Skin epidermis (tissue), 12 donors: ENCODE measurements at regions not wholly inside any gene's neighbourhood (a gene's known extent, or its start where the extent isn't known, plus 50 kb on each side); places are given as distances from the start of the nearest gene placed in this dataset.
"Not testable (repeated sequence)": the region's sequence is repeated elsewhere in the genome, so short reads cannot be mapped to it uniquely, and the experiment has no call there.

Source experiments
- H3K27ac ChIP-seq, 21 experiments: fragments of 200-600 bp; sonication (generic) in 11 of 21; one replicate each; pipeline ENCODE4 v1.5.0; 2020; ENCODE audit warnings: mild to moderate bottlenecking in 3 of 21, inconsistent platforms in 2 of 21, moderate library complexity in 2 of 21
- H3K4me3 ChIP-seq, 7 experiments: fragments of 200-600 bp; sonication (generic) in 2 of 7; one replicate each; pipeline ENCODE4 v1.5.0; 2020; ENCODE audit warnings: inconsistent platforms in 2 of 7, mild to moderate bottlenecking in 2 of 7, moderate library complexity in 1 of 7

DNA sequence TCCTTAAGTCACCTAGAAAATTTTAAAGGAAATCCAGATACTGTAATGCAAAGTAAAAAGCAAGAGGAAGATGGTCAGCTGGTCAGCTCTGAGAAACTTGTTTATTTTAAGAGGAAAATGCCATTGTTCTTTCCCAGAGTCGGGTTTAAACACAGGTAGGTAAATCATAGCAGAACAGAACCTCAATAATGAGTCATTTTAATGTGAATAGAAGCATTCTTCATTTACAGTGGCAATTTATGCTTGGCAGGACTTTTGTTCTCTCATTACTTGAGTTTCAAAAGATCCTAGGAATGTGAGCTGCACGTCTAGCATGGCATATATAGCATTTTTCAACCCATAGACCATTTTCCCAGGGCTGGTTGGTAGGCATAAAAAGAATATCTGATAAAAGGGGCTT lies 132.3 kb downstream of the LIG4 start:
- Histone ChIP-seq H3K27ac (no peak overlapping the region), H3K4me3 (no peak overlapping the region)

DNA sequence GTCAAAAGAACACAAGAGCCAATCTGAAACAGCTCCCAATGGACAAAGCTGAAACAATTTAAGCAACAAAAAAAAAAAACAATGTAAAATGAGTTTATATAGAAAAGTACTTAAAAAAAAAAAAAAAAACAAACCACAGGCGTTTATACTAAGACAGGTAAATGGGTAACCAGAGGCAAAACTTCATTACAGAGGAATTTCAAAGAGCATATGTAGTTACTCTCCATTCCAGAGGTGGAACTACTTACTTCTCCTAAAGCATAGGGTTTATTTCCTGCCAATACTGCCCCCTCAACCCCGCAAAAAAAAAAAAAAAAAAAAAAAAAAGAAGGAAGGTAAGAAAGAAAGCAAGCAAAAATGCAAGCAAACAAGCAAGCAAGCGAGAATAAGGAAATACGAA lies 132.9 kb downstream of the LIG4 start:
- Histone ChIP-seq H3K27ac (no peak overlapping the region), H3K4me3 (no peak overlapping the region)

DNA sequence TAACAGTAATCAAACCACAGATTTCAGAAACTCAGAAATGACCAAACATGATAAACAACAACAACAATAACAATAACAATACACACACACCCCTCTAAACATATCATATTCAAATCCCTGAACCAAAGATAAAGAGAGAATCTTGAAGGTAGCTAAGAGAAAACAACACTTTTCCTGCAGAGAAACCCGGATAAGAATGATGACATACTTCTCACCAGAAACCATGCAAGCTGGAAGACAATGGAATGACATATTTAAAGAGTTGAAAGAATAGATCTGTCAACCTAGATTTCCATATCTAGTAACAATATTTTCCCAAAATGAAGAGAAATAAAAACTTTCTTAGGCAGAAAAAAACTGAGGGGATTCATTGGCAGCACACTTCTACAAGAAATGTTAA lies 138.1 kb downstream of the LIG4 start:
- Histone ChIP-seq H3K4me3 (no peak overlapping the region), H3K27ac (no peak overlapping the region)

DNA sequence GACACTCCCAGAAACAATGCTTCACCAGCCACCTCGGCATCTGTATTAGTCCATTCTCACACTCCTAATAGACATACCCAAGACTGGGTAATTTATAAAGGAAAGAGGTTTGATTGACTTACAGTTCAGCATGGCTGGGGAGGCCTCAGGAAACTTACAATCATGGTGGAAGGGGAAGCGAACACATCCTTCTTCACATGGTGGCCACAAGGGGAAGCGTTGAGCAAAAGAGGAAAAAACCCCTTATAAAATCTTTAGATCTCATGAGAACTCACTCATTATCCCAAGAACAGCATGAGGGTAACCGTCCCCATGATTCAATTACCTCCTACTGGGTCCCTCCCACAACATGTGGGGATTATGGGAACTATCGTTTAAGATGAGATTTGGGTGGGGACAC lies 140.9 kb downstream of the LIG4 start:
- H3K4me3 ChIP-seq = not testable (repeated sequence)

DNA sequence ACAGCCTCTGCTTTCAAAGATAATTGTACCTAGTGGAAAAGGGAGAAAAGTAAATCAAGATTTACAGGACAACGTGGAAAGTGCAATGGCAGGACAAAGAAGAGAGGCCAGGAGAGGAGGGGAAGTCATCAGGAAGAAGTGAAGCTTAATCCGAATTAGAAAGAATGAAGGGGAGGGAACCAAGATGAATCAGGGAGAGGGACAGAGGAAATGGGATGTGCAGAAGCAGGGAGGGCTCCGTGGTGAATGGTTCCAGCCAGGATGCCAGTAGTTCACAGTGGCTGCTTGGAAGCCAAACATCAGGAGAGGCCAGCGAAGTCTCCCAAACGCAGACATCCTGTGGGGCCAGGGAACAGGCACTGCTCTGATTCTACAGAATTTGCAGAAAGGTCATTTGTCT lies 144.4 kb downstream of the LIG4 start:
- H3K27ac ChIP-seq = no peak overlapping the region
- no peak overlapping the region for H3K4me3 ChIP-seq

More for the DNA sequence above, 140.9 kb downstream of the LIG4 start:
- not testable (repeated sequence) for H3K27ac ChIP-seq

DNA sequence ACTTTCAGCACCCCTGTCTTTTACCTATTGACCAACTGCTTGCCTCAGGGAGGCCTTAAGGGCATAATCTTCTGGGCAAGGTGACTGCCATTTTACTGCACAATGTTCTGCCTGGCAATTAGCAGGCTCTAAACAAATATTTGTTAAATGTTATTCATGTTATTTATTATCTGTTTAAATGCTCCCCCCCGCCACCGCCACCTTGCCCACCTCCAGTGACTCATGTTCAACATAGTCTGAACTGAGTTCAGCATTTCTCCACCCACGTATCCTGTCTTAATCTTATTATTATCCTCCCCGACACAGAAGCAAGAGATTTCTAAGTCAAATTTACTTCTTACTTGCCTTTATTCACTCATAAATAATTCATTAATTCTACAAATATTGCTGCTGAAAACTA lies 144.8 kb downstream of the LIG4 start:
- no peak overlapping the region for H3K27ac ChIP-seq

DNA sequence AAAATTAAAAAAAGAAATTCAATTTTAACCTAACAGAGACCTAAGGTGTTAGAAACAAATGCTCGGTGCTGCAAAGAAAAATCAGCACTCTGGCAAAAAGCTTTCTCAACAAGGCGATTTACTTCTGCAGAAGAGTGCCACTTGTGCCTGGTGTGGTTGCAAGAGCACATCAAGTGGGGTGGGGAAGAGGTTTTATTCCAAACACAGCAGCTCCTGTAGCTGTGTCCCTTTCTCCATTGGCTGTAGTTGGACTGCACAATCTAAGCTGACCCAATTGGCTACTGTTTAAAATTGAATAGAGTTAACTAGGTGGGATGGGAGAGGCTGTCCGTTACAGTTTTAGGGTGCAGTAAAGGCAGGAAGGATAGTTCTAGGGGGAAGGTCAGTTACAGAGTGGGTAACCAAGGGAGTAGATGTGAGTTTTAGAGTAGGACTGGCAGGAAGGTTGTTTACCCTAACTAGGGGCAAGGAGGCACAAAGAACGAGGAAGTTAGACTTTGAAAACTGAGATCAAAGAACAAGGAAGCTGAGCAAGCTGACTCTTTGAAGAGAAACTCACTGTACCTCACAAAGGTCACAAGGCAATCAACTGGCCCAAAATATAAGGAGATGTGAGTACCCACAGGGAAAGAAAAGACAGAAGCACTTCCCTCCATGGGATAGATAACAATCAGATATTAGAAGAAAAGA lies 145.7 kb downstream of the LIG4 start:
- H3K4me3 ChIP-seq = no peak overlapping the region
- H3K27ac ChIP-seq = no peak overlapping the region

More for the DNA sequence above, 144.8 kb downstream of the LIG4 start:
- H3K4me3 ChIP-seq = no peak overlapping the region

DNA sequence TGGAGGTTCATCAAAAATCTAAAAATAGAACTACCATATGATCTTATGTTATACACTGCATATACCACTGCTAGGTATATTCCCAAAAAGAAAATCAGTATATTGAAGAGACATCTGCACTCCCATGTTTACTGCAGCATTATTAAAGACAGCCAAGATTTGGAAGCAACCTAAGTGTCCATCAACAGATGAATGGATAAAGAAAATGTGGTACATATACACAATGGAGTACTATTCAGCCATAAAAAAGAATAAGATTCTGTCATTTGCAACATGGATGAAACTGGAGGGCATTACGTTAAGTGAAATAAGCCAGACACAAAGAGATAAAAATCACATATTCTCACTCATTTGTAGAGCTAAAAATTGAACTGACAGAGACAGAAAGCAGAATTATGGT lies 151.0 kb downstream of the LIG4 start:
- H3K4me3 ChIP-seq, H3K27ac ChIP-seq: not testable (repeated sequence)

DNA sequence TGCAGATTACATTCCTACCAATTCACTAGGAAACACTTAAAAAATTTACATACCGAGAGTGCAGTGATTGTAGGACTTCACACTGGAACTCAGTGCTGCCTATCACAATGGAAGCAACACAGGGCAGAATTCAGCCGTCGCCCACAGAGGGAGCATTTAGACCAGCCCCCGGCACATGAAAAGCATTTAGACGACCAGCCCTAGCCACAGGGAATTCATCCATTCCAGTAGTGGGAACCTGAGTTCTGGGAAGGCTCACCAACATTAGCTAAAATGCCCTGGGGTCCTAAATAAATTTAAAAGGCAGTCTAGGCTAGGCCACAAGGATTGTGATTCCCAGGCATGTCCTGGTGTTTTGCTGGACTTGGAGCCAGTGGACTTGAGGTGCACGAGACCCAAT lies 155.2 kb downstream of the LIG4 start:
- Histone ChIP-seq H3K27ac (no peak overlapping the region), H3K4me3 (no peak overlapping the region)

DNA sequence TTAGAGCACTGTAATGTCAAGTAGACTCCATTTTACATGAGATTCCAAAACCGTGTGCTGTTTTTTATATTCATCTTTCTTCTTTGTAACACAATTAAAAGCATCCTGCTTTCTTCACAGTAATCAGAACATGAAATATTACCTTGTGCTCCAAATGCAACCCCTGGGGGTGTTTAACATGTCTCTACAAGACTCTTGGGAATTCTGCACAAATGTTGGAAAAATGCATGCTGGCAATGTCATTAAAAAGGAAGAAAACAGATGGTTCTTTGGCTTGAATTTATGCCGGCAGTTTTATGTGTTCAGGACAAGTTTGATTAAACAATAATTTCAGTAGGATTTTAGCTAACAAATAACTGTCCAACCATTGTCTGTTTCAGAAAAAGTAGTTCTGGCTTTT lies 159.1 kb downstream of the LIG4 start:
- H3K4me3 ChIP-seq = no peak overlapping the region
- H3K27ac ChIP-seq = no peak overlapping the region

DNA sequence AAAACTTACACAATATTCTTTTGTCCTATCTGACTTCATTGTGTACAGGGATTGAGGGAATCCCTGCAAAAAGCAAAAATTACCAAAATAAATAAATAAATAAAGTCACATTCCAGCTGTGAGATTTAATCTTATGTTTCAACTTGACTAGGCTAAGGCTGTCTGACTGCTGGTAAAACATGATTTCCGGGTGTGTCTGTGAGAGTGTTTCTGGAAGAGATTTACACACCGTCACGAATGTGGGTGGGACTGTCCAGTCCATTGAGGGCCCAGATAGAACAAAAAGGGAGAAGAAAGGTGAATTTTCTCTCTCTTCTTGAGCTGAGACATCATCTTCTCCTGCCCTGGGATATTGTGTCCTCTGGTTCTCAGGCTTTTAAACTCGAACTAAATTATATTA lies 166.1 kb downstream of the LIG4 start:
- no peak overlapping the region for H3K4me3 ChIP-seq
- H3K27ac ChIP-seq = no peak overlapping the region

DNA sequence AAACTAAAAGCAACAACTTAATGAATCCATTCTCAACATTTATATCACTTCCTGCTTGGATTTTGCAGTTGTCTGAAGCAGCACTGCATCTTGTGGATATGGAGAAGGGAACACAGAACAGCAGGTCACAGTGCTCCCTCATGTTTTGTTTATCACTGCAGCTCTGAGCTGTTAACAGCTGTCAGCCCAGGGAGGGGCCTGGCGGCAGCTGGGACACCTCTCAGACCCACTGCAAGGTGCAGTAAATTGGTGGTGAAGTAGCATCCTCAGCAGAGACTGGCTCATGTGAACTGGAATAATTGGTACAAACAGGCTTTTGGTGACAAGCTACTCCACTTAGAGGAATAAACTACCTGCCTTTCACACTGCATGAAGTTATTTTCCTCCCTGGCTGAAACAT lies 170.4 kb downstream of the LIG4 start:
- no peak overlapping the region for H3K4me3 ChIP-seq

DNA sequence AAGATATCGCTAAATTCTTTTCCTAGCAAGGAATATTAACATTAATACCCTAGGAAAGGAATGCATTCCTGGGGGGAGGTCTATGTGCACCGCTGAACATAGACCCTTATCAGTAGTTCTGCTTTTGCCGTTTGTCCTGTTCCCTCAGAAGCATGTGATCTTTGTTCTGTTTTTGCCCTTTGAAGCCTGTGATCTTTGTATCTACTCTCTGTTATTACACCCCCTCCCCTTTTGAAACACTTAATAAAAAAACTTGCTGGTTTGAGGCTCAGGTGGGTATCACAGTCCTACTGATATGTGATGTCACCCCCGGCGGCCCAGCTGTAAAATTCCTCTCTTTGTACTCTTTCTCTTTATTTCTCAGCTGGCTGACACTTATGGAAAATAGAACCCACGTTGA lies 172.5 kb downstream of the LIG4 start:
- not testable (repeated sequence) for H3K27ac ChIP-seq, H3K4me3 ChIP-seq

More for the DNA sequence above, 170.4 kb downstream of the LIG4 start:
- H3K27ac ChIP-seq = no peak overlapping the region

DNA sequence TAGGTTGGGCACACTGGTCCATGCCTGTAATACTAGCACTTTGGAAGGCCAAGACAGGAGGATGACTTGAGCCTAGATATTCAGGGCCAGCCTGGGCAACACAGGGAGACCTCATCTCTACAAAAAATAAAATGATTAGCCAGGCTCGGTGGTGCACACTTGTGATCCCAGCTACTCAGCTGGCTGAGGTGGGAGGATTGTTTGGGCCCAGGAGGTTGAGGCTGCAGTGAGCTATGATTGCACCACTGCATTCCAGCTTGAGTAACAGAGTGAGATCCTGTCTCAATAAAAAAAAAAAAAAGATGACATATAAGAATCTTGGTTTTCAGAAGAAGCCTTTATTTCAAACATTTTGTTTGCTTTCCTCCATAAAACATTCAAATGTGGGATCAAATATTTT lies 178.0 kb downstream of the LIG4 start:
- Histone ChIP-seq H3K27ac (no peak overlapping the region), H3K4me3 (no peak overlapping the region)

DNA sequence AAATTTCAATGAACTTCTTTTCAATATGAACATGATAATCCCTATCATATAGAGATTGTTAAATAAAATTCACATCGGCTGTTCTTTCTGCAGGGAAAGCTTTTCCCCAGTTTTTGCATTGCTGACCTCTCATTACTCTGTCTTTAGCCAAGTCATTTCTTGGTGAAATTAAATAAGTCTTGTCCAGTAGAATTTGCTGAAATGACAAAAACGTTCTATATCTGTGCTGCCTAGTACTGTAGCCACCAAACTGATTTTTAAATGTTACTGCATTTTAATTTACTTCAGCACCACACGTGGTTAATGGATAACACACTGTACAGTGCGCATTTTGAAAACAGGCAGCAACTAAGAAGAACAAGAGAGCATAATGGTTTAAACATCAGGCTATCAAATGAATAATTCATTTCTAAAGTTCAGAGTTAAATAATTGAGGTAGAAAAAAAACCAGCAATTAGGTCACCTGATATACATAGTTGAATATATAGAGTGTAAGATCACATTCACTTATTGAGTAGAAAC lies 178.9 kb downstream of the LIG4 start:
- no peak overlapping the region for H3K4me3 ChIP-seq
- no peak overlapping the region for H3K27ac ChIP-seq

DNA sequence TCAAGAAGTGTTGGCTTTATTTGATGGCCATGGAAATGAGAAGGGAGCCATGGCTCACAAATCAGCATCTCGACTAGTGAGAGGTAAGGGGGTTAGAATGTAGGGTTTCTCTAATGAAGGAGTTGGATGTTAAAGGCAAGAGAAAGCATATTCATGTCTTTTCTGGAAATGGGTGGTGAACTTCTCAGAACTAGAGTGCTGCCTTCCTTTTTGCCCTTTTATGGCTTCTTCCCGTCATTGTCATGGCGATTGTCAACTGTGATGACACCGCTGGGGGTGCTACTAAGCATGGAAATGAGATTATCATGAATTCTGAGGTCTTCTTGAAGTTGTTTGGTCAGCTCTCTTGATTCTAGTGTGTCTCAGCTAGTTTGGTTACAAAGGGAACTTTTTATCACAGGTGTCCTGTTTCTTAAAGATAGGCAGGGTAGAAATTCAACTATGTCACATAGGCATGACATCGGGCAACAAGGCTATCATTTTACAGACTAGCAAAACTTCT lies 180.4 kb downstream of the LIG4 start:
- no peak overlapping the region for H3K4me3 ChIP-seq
- no peak overlapping the region for H3K27ac ChIP-seq

DNA sequence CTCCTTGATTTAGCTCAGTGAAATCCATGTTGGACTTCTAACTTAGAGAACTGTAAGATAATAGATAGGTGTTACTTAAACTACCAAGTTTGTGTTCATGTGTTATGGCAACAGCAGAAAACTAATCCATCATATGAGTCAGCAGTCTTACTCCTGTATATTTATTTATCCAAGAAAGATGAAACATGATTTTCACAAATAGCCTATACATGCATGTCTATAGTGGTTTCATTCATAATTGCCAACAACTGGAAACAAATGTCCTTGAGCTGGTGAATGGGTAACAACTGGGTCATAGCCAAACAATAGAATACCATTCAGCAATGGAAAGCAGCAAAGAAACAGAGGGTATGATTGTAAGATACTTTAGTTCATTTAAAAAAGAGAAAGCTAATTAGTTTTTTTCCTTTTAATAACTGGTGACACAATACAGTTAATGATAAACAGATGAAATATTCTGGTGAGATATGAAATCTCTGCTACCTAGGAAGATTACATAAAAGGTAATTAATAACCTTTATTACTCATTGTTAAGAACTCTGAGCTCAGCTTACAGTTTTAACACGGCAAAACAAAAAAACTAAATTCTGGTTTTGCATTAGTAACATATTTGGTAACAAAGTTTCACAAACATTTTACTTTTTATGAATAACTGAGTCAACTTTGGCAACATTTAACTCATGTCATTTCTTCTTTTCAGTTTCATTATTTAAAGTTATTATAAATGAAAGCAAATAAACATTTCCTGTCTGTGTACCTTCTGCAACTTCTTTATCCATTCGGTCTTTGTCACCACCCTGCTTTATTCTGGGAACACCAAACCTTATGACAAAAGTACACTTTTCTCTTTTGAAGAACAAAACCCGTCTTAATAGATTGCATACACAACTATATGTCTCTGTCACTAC lies 181.3 kb downstream of the LIG4 start:
- no peak overlapping the region for H3K4me3 ChIP-seq
- H3K27ac ChIP-seq = no peak overlapping the region

DNA sequence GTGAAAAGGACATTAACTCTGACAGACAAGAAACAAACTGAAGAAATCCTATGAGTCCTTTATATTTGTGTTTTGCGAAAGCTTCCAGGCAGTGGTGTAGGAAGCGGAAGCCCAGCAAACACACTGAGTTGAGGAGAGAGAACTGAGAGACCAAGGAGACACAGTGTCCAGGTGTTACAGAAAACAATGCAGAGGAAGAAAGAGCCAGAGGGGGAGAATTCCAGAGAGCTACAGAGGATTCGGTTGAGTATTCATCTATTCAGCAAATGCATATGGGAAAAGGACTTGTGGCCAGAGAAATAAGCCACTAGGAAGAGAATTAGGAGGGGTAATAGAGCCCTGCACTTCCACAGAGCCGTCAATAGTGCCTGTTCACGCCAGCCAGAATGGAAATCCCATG lies 183.5 kb downstream of the LIG4 start:
- H3K4me3 ChIP-seq = no peak overlapping the region
- no peak overlapping the region for H3K27ac ChIP-seq

DNA sequence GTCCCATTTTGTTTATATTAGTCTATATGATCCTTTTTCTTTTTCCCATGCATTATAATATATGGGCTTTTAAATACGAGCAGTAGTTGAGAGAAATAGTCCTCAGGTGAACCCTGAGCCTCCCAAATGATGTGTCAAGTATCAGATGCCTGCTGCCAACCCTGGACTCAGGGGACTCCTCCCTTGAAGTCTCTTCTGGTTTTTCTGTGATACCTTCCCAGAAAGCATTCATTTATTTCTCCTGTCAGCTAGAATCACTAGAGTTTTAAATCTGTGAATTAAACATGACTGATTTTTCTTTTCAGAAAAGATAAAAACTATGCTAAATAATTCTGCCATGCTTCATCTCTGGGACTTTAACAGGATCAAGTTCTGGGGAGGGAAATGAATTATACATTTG lies 184.6 kb downstream of the LIG4 start:
- Histone ChIP-seq H3K27ac (no peak overlapping the region), H3K4me3 (no peak overlapping the region)

DNA sequence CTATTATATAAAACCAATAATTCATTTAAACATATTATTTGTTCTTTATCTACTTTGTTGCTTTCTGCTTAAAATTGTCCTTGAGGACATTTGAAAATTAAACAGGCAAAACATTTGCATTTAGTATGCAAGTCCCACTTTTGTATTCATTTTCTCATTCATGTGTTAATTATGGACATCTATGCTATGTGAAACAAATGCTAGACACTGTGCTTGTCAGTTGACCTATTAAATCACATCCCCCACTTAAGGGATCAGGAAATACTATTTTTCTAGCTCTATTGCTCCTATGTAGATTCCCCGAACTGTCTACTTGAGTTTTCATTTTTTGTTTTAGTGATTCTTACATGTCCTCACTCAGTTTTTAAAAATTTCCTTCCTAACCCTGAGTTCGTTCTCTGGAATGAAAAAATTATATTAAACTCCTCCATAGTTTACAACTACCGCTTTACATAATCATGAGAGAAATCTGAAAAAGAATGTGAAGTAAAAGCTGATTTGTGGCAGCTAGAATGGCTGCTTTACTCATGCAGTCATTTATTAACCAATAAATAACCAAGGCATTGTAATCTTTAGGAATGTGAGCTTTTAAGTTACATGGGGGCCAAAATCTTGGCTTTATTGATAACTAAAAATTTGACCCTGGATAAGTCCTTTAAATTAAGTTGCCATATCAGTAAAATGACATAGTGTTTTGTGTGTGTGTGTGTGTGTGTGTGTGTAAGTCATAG lies 188.5 kb downstream of the LIG4 start:
- Histone ChIP-seq H3K27ac (no peak overlapping the region), H3K4me3 (no peak overlapping the region)
